WTC11 (cell line): ENCODE measurements at regions not wholly inside any gene's neighbourhood (a gene's known extent, or its start where the extent isn't known, plus 50 kb on each side); places are given as distances from the start of the nearest gene placed in this dataset.

Experiments used
- ATAC-seq: fragments of 200-7000 bp; cut with Tn5 transposase; 2 replicates; pipeline ENCODE4 v1.10.0; 2021; ENCODE audit warnings: mild to moderate bottlenecking, moderate library complexity
- CTCF ChIA-PET: fragments of 300-600 bp; sonication (Branson Sonifier 250); formaldehyde crosslinking; loops from one replicate; lab custom pipeline; 2021; ENCODE audit warnings: antibody characterized with exemption; lab: Charles Lee
- POLR2A ChIA-PET: fragments of 350-600 bp; sonication (Branson Sonifier 250); formaldehyde crosslinking; loops from one replicate; lab custom pipeline; 2021; ENCODE audit warnings: antibody characterized with exemption; lab: Charles Lee
- DNase-seq: peaks from one replicate; pipeline ENCODE4 v3.0.0; 2021; ENCODE audit warnings: low spot score
- H3K27ac Mint-ChIP-seq: 2 replicates; pipeline ENCODE4 v1.8.0; 2021; ENCODE audit warnings: mixed read lengths
- H3K27me3 Mint-ChIP-seq: 2 replicates; pipeline ENCODE4 v1.8.0; 2021; ENCODE audit warnings: low read depth, mild to moderate bottlenecking, moderate library complexity, mixed read lengths
- H3K36me3 Mint-ChIP-seq: 2 replicates; pipeline ENCODE4 v1.8.0; 2021; ENCODE audit warnings: mixed read lengths
- H3K4me1 Mint-ChIP-seq: 2 replicates; pipeline ENCODE4 v1.8.0; 2022; ENCODE audit warnings: mixed read lengths
- H3K4me3 Mint-ChIP-seq: 2 replicates; pipeline ENCODE4 v1.8.0; 2021; ENCODE audit warnings: mild to moderate bottlenecking, moderate library complexity, mixed read lengths
- H3K9me3 Mint-ChIP-seq: 2 replicates; pipeline ENCODE4 v1.8.0; 2021; ENCODE audit warnings: mixed read lengths
- CBFB ChIP-seq: sonication (generic); formaldehyde crosslinking; IDR thresholded peaks from 2 replicates; pipeline ENCODE4 v1.8.1; 2022; ENCODE audit warnings: mild to moderate bottlenecking, low read depth, missing genetic modification reagents
- FOXP1 ChIP-seq: sonication (generic); formaldehyde crosslinking; IDR thresholded peaks from 2 replicates; pipeline ENCODE4 v1.8.0; 2022; ENCODE audit warnings: missing genetic modification reagents, mild to moderate bottlenecking, moderate library complexity, borderline replicate concordance
- RORB ChIP-seq: fragments of 250-450 bp; sonication (Bioruptor Pico); IDR thresholded peaks from 2 replicates; pipeline ENCODE4 v1.9.0; 2021; ENCODE audit warnings: mild to moderate bottlenecking
- SMAD3 ChIP-seq: sonication (generic); formaldehyde crosslinking; IDR thresholded peaks from 2 replicates; pipeline ENCODE4 v1.8.0; 2022; ENCODE audit warnings: missing genetic modification reagents, mild to moderate bottlenecking, borderline replicate concordance
- TEAD1 ChIP-seq: sonication (generic); formaldehyde crosslinking; IDR thresholded peaks from 2 replicates; pipeline ENCODE4 v1.8.0; 2022; ENCODE audit warnings: mild to moderate bottlenecking, missing genetic modification reagents
- ZNF232 ChIP-seq: sonication (generic); formaldehyde crosslinking; IDR thresholded peaks from 2 replicates; pipeline ENCODE4 v1.8.0; 2022; ENCODE audit warnings: mild to moderate bottlenecking, missing genetic modification reagents
- ZNF263 ChIP-seq: sonication (generic); formaldehyde crosslinking; IDR thresholded peaks from 2 replicates; pipeline ENCODE4 v1.8.1; 2022; ENCODE audit warnings: low read depth, mild to moderate bottlenecking, moderate library complexity, missing genetic modification reagents
- TF ChIP-seq, protein P1 (sequence below): sonication (generic); formaldehyde crosslinking; IDR thresholded peaks from 2 replicates; pipeline ENCODE4 v1.8.1; 2023; ENCODE audit warnings: mild to moderate bottlenecking, missing genetic modification reagents
- TF ChIP-seq, protein P2 (sequence below): sonication (generic); formaldehyde crosslinking; IDR thresholded peaks from 2 replicates; pipeline ENCODE4 v1.8.1; 2023; ENCODE audit warnings: mild to moderate bottlenecking, missing genetic modification reagents
- TF ChIP-seq, protein P3 (sequence below): fragments of 250-450 bp; sonication (Bioruptor Pico); IDR thresholded peaks from 2 replicates; pipeline ENCODE4 v1.9.0; 2021; ENCODE audit warnings: mild to moderate bottlenecking
- TF ChIP-seq, protein P4 (sequence below): sonication (generic); formaldehyde crosslinking; IDR thresholded peaks from 2 replicates; pipeline ENCODE4 v1.8.0; 2022; ENCODE audit warnings: mild to moderate bottlenecking, missing genetic modification reagents
- TF ChIP-seq, protein P5 (sequence below): sonication (generic); formaldehyde crosslinking; IDR thresholded peaks from 2 replicates; pipeline ENCODE4 v1.8.1; 2023; ENCODE audit warnings: mild to moderate bottlenecking, moderate library complexity, missing genetic modification reagents
- TF ChIP-seq, protein P6 (sequence below): sonication (generic); formaldehyde crosslinking; IDR thresholded peaks from 2 replicates; pipeline ENCODE4 v1.8.0; 2022; ENCODE audit warnings: mild to moderate bottlenecking, missing genetic modification reagents
- TF ChIP-seq, protein P7 (sequence below): fragments of 250-450 bp; sonication (Bioruptor Pico); IDR thresholded peaks from 2 replicates; pipeline ENCODE4 v1.9.0; 2021; ENCODE audit warnings: mild to moderate bottlenecking
- TF ChIP-seq, protein P8 (sequence below): sonication (generic); formaldehyde crosslinking; IDR thresholded peaks from 2 replicates; pipeline ENCODE4 v1.8.1; 2022; ENCODE audit warnings: low read depth, mild to moderate bottlenecking, moderate library complexity, missing genetic modification reagents, borderline replicate concordance
- TF ChIP-seq, protein P9 (sequence below): fragments of 250-450 bp; sonication (Bioruptor Pico); IDR thresholded peaks from 2 replicates; pipeline ENCODE4 v1.9.0; 2021; ENCODE audit warnings: moderate library complexity, mild to moderate bottlenecking, inconsistent platforms, borderline replicate concordance

DNA sequence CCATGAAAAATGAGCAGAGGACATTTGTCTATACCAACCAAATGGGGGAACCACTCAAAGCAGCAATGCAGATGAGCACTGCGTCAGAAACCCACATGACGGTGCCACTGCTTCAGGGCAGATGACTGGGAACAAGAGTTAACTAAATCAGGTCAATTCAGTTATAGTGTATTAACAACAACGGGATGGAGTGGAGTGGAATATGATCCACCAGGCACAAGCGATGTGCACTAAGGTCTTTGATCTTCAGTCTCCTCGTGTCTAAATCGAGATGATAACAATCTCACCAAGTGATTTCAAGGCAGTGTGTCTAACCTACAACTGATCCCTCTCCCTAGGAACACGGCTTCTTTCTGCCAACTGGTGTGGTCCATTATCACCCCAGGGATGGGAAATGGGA lies 269.0 kb downstream of the RAD51AP2 start:
- H3K27me3 Mint-ChIP-seq: no peaks in the 10 kb centered on the region
- ATAC-seq: no peak
- H3K9me3 Mint-ChIP-seq: no peaks in the 10 kb centered on the region
- no peak overlapping the region for H3K27ac Mint-ChIP-seq
- peaks cover 13% of the 10 kb centered on the region for H3K4me1 Mint-ChIP-seq
- CTCF ChIA-PET: no interaction called here
- POLR2A ChIA-PET: no interaction called here
- TF ChIP-seq, protein P1, sequence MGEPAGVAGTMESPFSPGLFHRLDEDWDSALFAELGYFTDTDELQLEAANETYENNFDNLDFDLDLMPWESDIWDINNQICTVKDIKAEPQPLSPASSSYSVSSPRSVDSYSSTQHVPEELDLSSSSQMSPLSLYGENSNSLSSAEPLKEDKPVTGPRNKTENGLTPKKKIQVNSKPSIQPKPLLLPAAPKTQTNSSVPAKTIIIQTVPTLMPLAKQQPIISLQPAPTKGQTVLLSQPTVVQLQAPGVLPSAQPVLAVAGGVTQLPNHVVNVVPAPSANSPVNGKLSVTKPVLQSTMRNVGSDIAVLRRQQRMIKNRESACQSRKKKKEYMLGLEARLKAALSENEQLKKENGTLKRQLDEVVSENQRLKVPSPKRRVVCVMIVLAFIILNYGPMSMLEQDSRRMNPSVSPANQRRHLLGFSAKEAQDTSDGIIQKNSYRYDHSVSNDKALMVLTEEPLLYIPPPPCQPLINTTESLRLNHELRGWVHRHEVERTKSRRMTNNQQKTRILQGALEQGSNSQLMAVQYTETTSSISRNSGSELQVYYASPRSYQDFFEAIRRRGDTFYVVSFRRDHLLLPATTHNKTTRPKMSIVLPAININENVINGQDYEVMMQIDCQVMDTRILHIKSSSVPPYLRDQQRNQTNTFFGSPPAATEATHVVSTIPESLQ (CRISPR knock-in tag): no peak
- TF ChIP-seq ZNF263 (CRISPR knock-in tag) (no peak), RORB (CRISPR knock-in tag) (no peak), TEAD1 (no peak), SMAD3 (CRISPR knock-in tag) (no peak), CBFB (CRISPR knock-in tag) (no peak), FOXP1 (CRISPR knock-in tag) (no peak), ZNF232 (CRISPR knock-in tag) (no peak)
- TF ChIP-seq, protein P2, sequence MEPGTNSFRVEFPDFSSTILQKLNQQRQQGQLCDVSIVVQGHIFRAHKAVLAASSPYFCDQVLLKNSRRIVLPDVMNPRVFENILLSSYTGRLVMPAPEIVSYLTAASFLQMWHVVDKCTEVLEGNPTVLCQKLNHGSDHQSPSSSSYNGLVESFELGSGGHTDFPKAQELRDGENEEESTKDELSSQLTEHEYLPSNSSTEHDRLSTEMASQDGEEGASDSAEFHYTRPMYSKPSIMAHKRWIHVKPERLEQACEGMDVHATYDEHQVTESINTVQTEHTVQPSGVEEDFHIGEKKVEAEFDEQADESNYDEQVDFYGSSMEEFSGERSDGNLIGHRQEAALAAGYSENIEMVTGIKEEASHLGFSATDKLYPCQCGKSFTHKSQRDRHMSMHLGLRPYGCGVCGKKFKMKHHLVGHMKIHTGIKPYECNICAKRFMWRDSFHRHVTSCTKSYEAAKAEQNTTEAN: no peak
- TF ChIP-seq, protein P3, sequence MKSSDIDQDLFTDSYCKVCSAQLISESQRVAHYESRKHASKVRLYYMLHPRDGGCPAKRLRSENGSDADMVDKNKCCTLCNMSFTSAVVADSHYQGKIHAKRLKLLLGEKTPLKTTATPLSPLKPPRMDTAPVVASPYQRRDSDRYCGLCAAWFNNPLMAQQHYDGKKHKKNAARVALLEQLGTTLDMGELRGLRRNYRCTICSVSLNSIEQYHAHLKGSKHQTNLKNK (CRISPR knock-in tag): no peak
- TF ChIP-seq, protein P4, sequence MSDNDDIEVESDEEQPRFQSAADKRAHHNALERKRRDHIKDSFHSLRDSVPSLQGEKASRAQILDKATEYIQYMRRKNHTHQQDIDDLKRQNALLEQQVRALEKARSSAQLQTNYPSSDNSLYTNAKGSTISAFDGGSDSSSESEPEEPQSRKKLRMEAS (CRISPR knock-in tag): no peak
- TF ChIP-seq, protein P5, sequence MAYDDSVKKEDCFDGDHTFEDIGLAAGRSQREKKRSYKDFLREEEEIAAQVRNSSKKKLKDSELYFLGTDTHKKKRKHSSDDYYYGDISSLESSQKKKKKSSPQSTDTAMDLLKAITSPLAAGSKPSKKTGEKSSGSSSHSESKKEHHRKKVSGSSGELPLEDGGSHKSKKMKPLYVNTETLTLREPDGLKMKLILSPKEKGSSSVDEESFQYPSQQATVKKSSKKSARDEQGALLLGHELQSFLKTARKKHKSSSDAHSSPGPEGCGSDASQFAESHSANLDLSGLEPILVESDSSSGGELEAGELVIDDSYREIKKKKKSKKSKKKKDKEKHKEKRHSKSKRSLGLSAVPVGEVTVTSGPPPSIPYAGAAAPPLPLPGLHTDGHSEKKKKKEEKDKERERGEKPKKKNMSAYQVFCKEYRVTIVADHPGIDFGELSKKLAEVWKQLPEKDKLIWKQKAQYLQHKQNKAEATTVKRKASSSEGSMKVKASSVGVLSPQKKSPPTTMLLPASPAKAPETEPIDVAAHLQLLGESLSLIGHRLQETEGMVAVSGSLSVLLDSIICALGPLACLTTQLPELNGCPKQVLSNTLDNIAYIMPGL (CRISPR knock-in tag): no peak
- TF ChIP-seq, protein P6, sequence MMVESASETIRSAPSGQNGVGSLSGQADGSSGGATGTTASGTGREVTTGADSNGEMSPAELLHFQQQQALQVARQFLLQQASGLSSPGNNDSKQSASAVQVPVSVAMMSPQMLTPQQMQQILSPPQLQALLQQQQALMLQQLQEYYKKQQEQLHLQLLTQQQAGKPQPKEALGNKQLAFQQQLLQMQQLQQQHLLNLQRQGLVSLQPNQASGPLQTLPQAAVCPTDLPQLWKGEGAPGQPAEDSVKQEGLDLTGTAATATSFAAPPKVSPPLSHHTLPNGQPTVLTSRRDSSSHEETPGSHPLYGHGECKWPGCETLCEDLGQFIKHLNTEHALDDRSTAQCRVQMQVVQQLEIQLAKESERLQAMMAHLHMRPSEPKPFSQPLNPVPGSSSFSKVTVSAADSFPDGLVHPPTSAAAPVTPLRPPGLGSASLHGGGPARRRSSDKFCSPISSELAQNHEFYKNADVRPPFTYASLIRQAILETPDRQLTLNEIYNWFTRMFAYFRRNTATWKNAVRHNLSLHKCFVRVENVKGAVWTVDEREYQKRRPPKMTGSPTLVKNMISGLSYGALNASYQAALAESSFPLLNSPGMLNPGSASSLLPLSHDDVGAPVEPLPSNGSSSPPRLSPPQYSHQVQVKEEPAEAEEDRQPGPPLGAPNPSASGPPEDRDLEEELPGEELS (CRISPR knock-in tag): no peak
- TF ChIP-seq, protein P7, sequence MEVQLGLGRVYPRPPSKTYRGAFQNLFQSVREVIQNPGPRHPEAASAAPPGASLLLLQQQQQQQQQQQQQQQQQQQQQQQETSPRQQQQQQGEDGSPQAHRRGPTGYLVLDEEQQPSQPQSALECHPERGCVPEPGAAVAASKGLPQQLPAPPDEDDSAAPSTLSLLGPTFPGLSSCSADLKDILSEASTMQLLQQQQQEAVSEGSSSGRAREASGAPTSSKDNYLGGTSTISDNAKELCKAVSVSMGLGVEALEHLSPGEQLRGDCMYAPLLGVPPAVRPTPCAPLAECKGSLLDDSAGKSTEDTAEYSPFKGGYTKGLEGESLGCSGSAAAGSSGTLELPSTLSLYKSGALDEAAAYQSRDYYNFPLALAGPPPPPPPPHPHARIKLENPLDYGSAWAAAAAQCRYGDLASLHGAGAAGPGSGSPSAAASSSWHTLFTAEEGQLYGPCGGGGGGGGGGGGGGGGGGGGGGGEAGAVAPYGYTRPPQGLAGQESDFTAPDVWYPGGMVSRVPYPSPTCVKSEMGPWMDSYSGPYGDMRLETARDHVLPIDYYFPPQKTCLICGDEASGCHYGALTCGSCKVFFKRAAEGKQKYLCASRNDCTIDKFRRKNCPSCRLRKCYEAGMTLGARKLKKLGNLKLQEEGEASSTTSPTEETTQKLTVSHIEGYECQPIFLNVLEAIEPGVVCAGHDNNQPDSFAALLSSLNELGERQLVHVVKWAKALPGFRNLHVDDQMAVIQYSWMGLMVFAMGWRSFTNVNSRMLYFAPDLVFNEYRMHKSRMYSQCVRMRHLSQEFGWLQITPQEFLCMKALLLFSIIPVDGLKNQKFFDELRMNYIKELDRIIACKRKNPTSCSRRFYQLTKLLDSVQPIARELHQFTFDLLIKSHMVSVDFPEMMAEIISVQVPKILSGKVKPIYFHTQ (CRISPR knock-in tag): no peak
- TF ChIP-seq, protein P8, sequence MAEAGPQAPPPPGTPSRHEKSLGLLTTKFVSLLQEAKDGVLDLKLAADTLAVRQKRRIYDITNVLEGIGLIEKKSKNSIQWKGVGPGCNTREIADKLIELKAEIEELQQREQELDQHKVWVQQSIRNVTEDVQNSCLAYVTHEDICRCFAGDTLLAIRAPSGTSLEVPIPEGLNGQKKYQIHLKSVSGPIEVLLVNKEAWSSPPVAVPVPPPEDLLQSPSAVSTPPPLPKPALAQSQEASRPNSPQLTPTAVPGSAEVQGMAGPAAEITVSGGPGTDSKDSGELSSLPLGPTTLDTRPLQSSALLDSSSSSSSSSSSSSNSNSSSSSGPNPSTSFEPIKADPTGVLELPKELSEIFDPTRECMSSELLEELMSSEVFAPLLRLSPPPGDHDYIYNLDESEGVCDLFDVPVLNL (CRISPR knock-in tag): no peak
- TF ChIP-seq, protein P9, sequence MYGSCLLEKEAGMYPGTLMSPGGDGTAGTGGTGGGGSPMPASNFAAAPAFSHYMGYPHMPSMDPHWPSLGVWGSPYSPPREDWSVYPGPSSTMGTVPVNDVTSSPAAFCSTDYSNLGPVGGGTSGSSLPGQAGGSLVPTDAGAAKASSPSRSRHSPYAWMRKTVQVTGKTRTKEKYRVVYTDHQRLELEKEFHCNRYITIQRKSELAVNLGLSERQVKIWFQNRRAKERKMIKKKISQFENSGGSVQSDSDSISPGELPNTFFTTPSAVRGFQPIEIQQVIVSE (CRISPR knock-in tag): no peak
- TF ChIP-seq, all 79 proteins: peak for 0
- no peak for DNase-seq
- H3K36me3 Mint-ChIP-seq: no peaks in the 10 kb centered on the region
- no peak overlapping the region for H3K4me3 Mint-ChIP-seq
